CD4-positive, alpha-beta memory T cell (primary cell): ENCODE measurements at regions not wholly inside any gene's neighbourhood (a gene's known extent, or its start where the extent isn't known, plus 50 kb on each side); places are given as distances from the start of the nearest gene placed in this dataset.

Experiments
- CTCF ChIA-PET: fragments of 350-600 bp; sonication (Branson Sonifier 250); formaldehyde crosslinking; loops from one replicate; lab custom pipeline; 2021; ENCODE audit warnings: inconsistent platforms; ENCODE audit not compliant: partially characterized antibody; lab: Charles Lee
- POLR2A ChIA-PET: fragments of 350-600 bp; sonication (Branson Sonifier 250); formaldehyde crosslinking; loops from one replicate; lab custom pipeline; 2021; ENCODE audit not compliant: partially characterized antibody; lab: Charles Lee
- DNase-seq, 5 donors: peaks; one replicate each; pipeline versions ENCODE4 v3.0.0 to v3.0.0-alpha.2; 2020 to 2022; ENCODE audit warnings: mixed read lengths in 1 of 5
- H3K27ac ChIP-seq: one replicate; pipeline ENCODE4 v1.7.0; 2013; ENCODE audit warnings: low read depth, low read length
- H3K27me3 ChIP-seq: 2 replicates; pipeline ENCODE4 v1.7.0; 2013; ENCODE audit warnings: mild to moderate bottlenecking, low read length, moderate library complexity; ENCODE audit not compliant: insufficient read depth
- H3K36me3 ChIP-seq: 2 replicates; pipeline ENCODE4 v1.7.0; 2013; ENCODE audit warnings: mild to moderate bottlenecking, low read length, moderate library complexity; ENCODE audit not compliant: insufficient read depth
- H3K4me1 ChIP-seq: 2 replicates; pipeline ENCODE4 v1.7.0; 2013; ENCODE audit warnings: mild to moderate bottlenecking, low read length, moderate library complexity; ENCODE audit not compliant: insufficient read depth
- H3K4me3 ChIP-seq, 2 donors: one replicate each; pipeline ENCODE4 v1.7.0; 2013; ENCODE audit warnings: low read length in 2 of 2, mild to moderate bottlenecking in 1 of 2
- H3K9me3 ChIP-seq, 2 donors: one replicate each; pipeline ENCODE4 v1.7.0; 2013; ENCODE audit warnings: low read length in 2 of 2, control low read depth in 1 of 2; ENCODE audit not compliant: control insufficient read depth in 1 of 2
- H3K27ac Mint-ChIP-seq, 7 donors: one replicate each; pipeline ENCODE4 v1.8.0; 2020 to 2021; ENCODE audit warnings: mixed read lengths in 7 of 7, mild to moderate bottlenecking in 6 of 7, inconsistent platforms in 3 of 7, moderate library complexity in 3 of 7
- H3K27me3 Mint-ChIP-seq, 2 donors: one replicate each; pipeline ENCODE4 v1.8.0; 2020 to 2021; ENCODE audit warnings: mixed read lengths in 2 of 2
- H3K36me3 Mint-ChIP-seq, 2 donors: one replicate each; pipeline ENCODE4 v1.8.0; 2020 to 2021; ENCODE audit warnings: mixed read lengths in 2 of 2, inconsistent platforms in 1 of 2, mild to moderate bottlenecking in 1 of 2
- H3K4me1 Mint-ChIP-seq, 4 donors: one replicate each; pipeline ENCODE4 v1.8.0; 2020 to 2021; ENCODE audit warnings: mixed read lengths in 4 of 4, mild to moderate bottlenecking in 1 of 4
- H3K4me3 Mint-ChIP-seq, 8 donors: one replicate each; pipeline ENCODE4 v1.8.0; 2020 to 2021; ENCODE audit warnings: mixed read lengths in 8 of 8, mild to moderate bottlenecking in 7 of 8, moderate library complexity in 6 of 8, inconsistent platforms in 3 of 8
- H3K9me3 Mint-ChIP-seq, 8 donors: one replicate each; pipeline ENCODE4 v1.8.0; 2020 to 2021; ENCODE audit warnings: mixed read lengths in 8 of 8, mild to moderate bottlenecking in 5 of 8, inconsistent platforms in 3 of 8, moderate library complexity in 1 of 8
- intact Hi-C: fragments of 100-400 bp; cut with micrococcal nuclease; formaldehyde crosslinking; loops from one replicate; pipeline ENCODE4 v1.15.1; 2023

DNA sequence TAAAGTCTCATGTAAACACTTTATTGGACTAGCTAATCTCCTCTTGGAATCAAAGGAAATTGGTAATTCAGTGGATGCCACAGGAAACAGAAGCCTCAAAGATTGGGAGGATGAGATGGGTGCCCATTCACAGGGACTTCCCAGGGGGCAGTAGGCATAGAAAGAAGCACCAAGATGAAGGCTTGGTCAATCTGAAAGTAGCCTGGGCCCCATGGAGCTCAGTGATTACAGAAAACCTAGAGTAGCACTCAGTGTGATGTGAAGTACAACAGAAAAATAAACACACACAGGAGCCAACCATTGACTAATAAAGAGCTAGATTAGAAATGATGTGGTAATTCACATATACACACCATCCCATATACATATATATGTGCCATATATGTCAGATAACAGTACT lies 560.6 kb downstream of the TBC1D4 start:
- H3K4me1 ChIP-seq = no peaks in the 10 kb centered on the region
- H3K4me3 ChIP-seq = no peak overlapping the region
- Mint-ChIP-seq H3K4me3 (no peak overlapping the region), H3K27ac (no peak overlapping the region), H3K27me3 (peaks cover 0 to 1% of the 10 kb centered on the region in 2 donors), H3K9me3 (peaks cover 0 to 9% (median 3%) of the 10 kb centered on the region in 8 donors), H3K36me3 (no peaks in the 10 kb centered on the region), H3K4me1 (peaks cover 0 to 5% (median under 1%) of the 10 kb centered on the region in 4 donors)
- no peaks in the 10 kb centered on the region for H3K27me3 ChIP-seq
- no peaks in the 10 kb centered on the region for H3K36me3 ChIP-seq
- POLR2A ChIA-PET = no interaction called here
- no peak for DNase-seq
- no peaks in the 10 kb centered on the region for H3K9me3 ChIP-seq
- intact Hi-C loops = no loop called here
- no peak overlapping the region for H3K27ac ChIP-seq
- CTCF ChIA-PET = no interaction called here

DNA sequence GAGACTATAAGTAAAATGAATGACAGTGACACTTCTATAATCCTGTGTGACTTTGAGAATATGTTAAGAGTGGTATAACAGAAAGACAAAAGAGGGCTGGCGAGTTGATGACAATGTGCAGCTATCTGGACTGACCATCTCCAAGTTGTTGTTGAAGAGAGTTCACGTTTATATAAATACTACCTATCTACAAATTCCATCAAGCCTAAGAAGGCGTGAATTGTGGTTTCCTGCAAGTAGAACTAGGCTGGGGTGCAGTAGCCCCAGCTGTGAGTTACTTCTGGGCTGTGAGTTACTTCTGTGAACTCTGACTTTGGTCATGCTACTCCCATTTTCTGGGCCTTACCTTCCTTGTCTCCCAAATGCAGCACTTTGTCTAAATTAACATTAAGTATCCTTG lies 561.0 kb downstream of the TBC1D4 start:
- Histone ChIP-seq H3K9me3 (no peaks in the 10 kb centered on the region), H3K36me3 (no peaks in the 10 kb centered on the region), H3K4me3 (no peak overlapping the region), H3K27me3 (no peaks in the 10 kb centered on the region), H3K4me1 (no peaks in the 10 kb centered on the region), H3K27ac (no peak overlapping the region)
- POLR2A ChIA-PET = no interaction called here
- H3K9me3 Mint-ChIP-seq = peaks cover 0 to 9% (median under 1%) of the 10 kb centered on the region in 8 donors
- no peaks in the 10 kb centered on the region for H3K36me3 Mint-ChIP-seq
- H3K4me1 Mint-ChIP-seq = peaks cover 0 to 5% (median under 1%) of the 10 kb centered on the region in 4 donors
- H3K4me3 Mint-ChIP-seq = no peak overlapping the region
- CTCF ChIA-PET = no interaction called here
- H3K27ac Mint-ChIP-seq = no peak overlapping the region
- no peak for DNase-seq
- peaks cover 0 to 1% of the 10 kb centered on the region in 2 donors for H3K27me3 Mint-ChIP-seq
- intact Hi-C loops = no loop called here

DNA sequence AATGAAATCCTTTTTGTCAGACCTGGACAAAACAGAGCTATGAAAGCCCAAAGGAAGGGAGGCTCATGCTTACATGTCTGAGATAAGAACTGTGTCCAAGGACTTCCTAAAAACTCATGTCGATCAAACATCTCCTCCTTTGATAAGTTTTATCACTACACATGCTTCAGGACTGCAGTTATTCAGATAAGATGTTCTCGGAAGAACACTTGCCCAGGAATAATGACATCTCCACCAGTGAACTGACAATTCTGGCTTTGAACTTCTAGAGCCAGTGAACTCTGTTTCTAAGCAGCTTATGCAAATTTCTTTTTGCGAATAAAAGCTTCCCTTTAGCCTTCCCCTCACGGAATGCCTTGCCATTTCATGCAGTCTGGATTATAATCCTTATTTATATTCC lies 561.6 kb downstream of the TBC1D4 start:
- ChIA-PET CTCF (no interaction called here), POLR2A (no interaction called here)
- H3K4me1 ChIP-seq = no peaks in the 10 kb centered on the region
- H3K4me1 Mint-ChIP-seq = peaks cover 0 to 5% (median under 1%) of the 10 kb centered on the region in 4 donors
- DNase-seq = no peak
- H3K9me3 Mint-ChIP-seq = peaks cover 0 to 9% (median 0%) of the 10 kb centered on the region in 8 donors
- H3K4me3 Mint-ChIP-seq = no peak overlapping the region
- H3K27ac ChIP-seq = no peak overlapping the region
- intact Hi-C loops = no loop called here
- H3K27me3 ChIP-seq = no peaks in the 10 kb centered on the region
- no peaks in the 10 kb centered on the region for H3K9me3 ChIP-seq
- H3K36me3 Mint-ChIP-seq = no peaks in the 10 kb centered on the region
- H3K27me3 Mint-ChIP-seq = peaks cover 0 to 1% of the 10 kb centered on the region in 2 donors
- no peak overlapping the region for H3K27ac Mint-ChIP-seq
- H3K36me3 ChIP-seq = no peaks in the 10 kb centered on the region
- no peak overlapping the region for H3K4me3 ChIP-seq

DNA sequence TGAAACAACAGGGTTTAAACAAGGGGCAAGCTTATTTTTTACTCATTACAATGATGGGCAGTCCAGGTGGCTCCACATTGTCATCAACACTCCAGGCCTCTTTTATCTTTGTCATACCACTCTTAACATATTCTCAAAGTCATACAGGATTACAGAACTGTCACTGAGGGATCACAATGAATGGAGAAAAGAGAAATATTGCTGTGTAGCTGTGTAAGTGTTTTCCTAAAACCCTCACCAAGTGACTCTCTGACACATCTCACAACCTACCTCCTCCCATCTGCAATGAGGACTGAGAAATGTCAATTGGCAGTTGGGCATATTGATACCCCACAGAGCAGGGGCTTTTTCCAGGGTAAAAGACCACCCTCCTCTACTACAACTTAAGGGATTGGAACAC lies 562.1 kb downstream of the TBC1D4 start:
- H3K4me1 ChIP-seq = no peaks in the 10 kb centered on the region
- Mint-ChIP-seq H3K9me3 (peaks cover 0 to 9% (median 0%) of the 10 kb centered on the region in 8 donors), H3K27me3 (peaks cover 0 to 1% of the 10 kb centered on the region in 2 donors), H3K4me1 (peaks cover 0 to 5% (median under 1%) of the 10 kb centered on the region in 4 donors), H3K27ac (no peak overlapping the region), H3K36me3 (no peaks in the 10 kb centered on the region), H3K4me3 (no peak overlapping the region)
- POLR2A ChIA-PET = no interaction called here
- H3K9me3 ChIP-seq = no peaks in the 10 kb centered on the region
- intact Hi-C loops = no loop called here
- no peaks in the 10 kb centered on the region for H3K27me3 ChIP-seq
- CTCF ChIA-PET = no interaction called here
- no peaks in the 10 kb centered on the region for H3K36me3 ChIP-seq
- DNase-seq = no peak
- no peak overlapping the region for H3K27ac ChIP-seq
- no peak overlapping the region for H3K4me3 ChIP-seq

DNA sequence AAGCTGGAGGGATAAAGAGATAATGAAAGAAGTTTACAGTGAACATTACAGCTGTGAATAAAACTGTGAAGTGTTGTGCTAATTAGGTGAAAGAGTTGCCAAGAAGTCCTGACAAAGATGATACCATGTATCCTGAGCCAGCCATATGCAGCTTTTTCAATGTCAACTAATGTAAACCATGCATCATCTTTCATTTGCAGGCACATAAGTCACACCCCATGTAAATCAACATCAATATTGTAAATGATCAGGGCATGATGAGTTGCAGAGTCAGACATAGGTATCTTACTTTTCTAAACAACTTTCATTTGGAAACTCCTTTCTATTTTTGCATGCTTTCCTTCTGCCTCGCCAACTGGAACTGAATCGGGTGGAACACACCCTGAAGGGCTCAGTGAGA lies 569.1 kb downstream of the TBC1D4 start:
- Histone ChIP-seq H3K36me3 (no peaks in the 10 kb centered on the region), H3K27ac (no peak overlapping the region), H3K4me1 (no peaks in the 10 kb centered on the region), H3K9me3 (no peaks in the 10 kb centered on the region), H3K4me3 (no peak overlapping the region), H3K27me3 (no peaks in the 10 kb centered on the region)
- no peaks in the 10 kb centered on the region for H3K36me3 Mint-ChIP-seq
- H3K4me1 Mint-ChIP-seq = no peaks in the 10 kb centered on the region
- no peak overlapping the region for H3K4me3 Mint-ChIP-seq
- CTCF ChIA-PET = no interaction called here
- POLR2A ChIA-PET = no interaction called here
- peaks cover 0 to 5% of the 10 kb centered on the region in 2 donors for H3K27me3 Mint-ChIP-seq
- intact Hi-C loops = no loop called here
- no peaks in the 10 kb centered on the region for H3K9me3 Mint-ChIP-seq
- no peak for DNase-seq
- H3K27ac Mint-ChIP-seq = no peak overlapping the region

DNA sequence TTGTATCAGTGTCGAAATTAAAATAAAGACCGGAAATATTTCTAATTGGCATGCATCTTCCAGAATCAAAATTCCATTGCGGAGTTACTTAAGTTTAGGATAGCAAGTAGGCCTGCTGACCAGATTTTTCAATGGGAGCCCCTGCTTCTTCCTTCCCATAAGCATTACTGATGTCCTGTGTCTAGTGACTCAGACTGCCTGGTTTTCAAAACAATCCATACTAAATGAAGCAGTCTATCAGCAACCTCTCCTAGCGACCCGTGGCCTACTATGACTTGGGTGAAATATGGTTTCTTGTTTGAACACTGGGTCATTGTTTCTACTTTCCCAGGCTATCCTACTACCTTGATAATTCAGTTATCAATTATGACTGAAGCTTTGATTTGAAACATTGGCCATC lies 571.6 kb downstream of the TBC1D4 start:
- Histone ChIP-seq H3K27me3 (no peaks in the 10 kb centered on the region), H3K27ac (no peak overlapping the region), H3K4me3 (no peak overlapping the region), H3K4me1 (no peaks in the 10 kb centered on the region), H3K9me3 (no peaks in the 10 kb centered on the region), H3K36me3 (no peaks in the 10 kb centered on the region)
- H3K27me3 Mint-ChIP-seq = peaks cover 0 to 5% of the 10 kb centered on the region in 2 donors
- no peak for DNase-seq
- no peaks in the 10 kb centered on the region for H3K36me3 Mint-ChIP-seq
- CTCF ChIA-PET = no interaction called here
- no peak overlapping the region for H3K4me3 Mint-ChIP-seq
- intact Hi-C loops = no loop called here
- H3K9me3 Mint-ChIP-seq = no peaks in the 10 kb centered on the region
- H3K27ac Mint-ChIP-seq = no peak overlapping the region
- POLR2A ChIA-PET = no interaction called here
- no peaks in the 10 kb centered on the region for H3K4me1 Mint-ChIP-seq

DNA sequence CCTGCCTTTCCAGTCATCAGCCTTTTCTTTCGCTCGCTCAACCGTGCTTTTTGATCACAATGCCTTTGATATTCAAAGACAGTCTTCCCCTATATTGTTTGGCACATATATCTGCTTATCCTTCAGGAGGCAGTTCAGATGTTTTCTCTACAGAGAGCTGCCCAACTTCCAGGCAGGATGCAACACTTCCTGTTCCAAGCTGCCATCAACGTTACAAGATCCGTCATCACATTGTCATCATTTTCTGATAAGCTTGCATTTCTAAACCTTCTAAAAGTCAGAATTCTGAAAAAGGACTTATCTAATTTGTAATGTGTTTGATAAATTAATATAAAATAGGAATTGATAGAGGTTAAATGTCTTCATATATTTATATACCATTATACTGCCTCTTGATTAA lies 574.2 kb downstream of the TBC1D4 start:
- no peak for DNase-seq
- ChIA-PET POLR2A (no interaction called here), CTCF (no interaction called here)
- no peaks in the 10 kb centered on the region for H3K36me3 ChIP-seq
- no peak overlapping the region for H3K27ac ChIP-seq
- intact Hi-C loops = no loop called here
- no peak overlapping the region for H3K4me3 ChIP-seq
- no peaks in the 10 kb centered on the region for H3K27me3 ChIP-seq
- H3K4me1 ChIP-seq = no peaks in the 10 kb centered on the region
- H3K9me3 Mint-ChIP-seq = no peaks in the 10 kb centered on the region
- no peaks in the 10 kb centered on the region for H3K4me1 Mint-ChIP-seq
- H3K27me3 Mint-ChIP-seq = peaks cover 0 to 5% of the 10 kb centered on the region in 2 donors
- H3K9me3 ChIP-seq = no peaks in the 10 kb centered on the region
- no peak overlapping the region for H3K27ac Mint-ChIP-seq
- no peak overlapping the region for H3K4me3 Mint-ChIP-seq
- no peaks in the 10 kb centered on the region for H3K36me3 Mint-ChIP-seq

DNA sequence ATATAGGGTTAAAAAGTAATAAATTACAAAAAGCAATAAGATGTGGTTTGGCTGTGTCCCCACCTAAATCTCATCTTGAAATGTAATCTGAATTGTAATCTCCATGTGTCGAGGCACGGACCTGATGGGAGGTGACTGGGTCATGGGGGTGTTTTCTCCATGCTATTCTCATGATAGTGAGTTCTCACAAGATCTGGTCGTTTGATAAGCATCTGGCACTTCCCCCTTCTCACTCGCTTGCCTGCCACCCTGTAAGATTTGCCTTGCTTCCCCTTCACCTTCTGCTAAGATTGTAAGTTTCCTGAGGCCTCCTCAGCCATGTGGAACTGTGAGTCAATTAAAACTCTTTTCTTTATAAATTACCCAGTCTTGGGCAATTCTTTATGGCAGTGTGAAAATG lies 577.4 kb downstream of the TBC1D4 start:
- H3K27ac Mint-ChIP-seq = no peak overlapping the region
- Histone ChIP-seq H3K4me3 (no peak overlapping the region), H3K9me3 (no peaks in the 10 kb centered on the region), H3K4me1 (no peaks in the 10 kb centered on the region), H3K36me3 (no peaks in the 10 kb centered on the region), H3K27me3 (no peaks in the 10 kb centered on the region), H3K27ac (no peak overlapping the region)
- DNase-seq = no peak
- intact Hi-C loops = no loop called here
- H3K27me3 Mint-ChIP-seq = peaks cover 0 to under 1% of the 10 kb centered on the region in 2 donors
- ChIA-PET CTCF (no interaction called here), POLR2A (no interaction called here)
- H3K4me3 Mint-ChIP-seq = no peak overlapping the region
- no peaks in the 10 kb centered on the region for H3K36me3 Mint-ChIP-seq
- H3K9me3 Mint-ChIP-seq = no peaks in the 10 kb centered on the region
- H3K4me1 Mint-ChIP-seq = no peaks in the 10 kb centered on the region
